Testis (tissue), 2 donors: ENCODE measurements at regions not wholly inside any gene's neighbourhood (a gene's known extent, or its start where the extent isn't known, plus 50 kb on each side); places are given as distances from the start of the nearest gene placed in this dataset.

Source experiments
- POLR2A ChIP-seq: fragments of 450-650 bp; IDR thresholded peaks from one replicate; pipeline ENCODE4 v1.6.1; 2017; ENCODE audit warnings: antibody characterized with exemption, mild to moderate bottlenecking, moderate library complexity
- TF ChIP-seq, protein P1 (sequence below), 3 experiments: fragments of 450-650 bp in 2 of 3; fragments of 200-600 bp in 1 of 3; sonication (generic) in 1 of 3; IDR thresholded peaks; one replicate each; pipeline ENCODE4 v1.5.1; 2016 to 2019; ENCODE audit warnings: antibody characterized with exemption in 3 of 3, mild to moderate bottlenecking in 2 of 3, moderate library complexity in 1 of 3

DNA sequence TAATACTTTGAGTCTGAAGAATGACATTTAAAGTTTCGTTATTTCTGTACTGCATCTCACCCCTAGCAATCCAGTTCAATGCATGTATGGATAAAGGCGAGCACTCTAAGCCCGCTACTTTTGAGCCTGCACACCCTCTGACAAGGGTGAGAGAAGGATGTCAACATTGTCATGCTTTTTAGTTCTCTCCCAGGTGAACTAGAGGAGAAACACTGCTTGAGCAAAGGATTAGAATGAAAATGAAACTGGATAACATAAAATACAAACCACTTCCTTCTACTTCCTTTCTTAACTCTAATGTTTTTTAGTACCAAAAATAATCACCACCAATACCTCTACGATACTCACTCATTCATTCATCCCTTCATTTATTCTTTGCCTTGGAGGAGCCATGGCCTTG is 588.7 kb upstream of the NR2F2 start:
- TF ChIP-seq, protein P1, sequence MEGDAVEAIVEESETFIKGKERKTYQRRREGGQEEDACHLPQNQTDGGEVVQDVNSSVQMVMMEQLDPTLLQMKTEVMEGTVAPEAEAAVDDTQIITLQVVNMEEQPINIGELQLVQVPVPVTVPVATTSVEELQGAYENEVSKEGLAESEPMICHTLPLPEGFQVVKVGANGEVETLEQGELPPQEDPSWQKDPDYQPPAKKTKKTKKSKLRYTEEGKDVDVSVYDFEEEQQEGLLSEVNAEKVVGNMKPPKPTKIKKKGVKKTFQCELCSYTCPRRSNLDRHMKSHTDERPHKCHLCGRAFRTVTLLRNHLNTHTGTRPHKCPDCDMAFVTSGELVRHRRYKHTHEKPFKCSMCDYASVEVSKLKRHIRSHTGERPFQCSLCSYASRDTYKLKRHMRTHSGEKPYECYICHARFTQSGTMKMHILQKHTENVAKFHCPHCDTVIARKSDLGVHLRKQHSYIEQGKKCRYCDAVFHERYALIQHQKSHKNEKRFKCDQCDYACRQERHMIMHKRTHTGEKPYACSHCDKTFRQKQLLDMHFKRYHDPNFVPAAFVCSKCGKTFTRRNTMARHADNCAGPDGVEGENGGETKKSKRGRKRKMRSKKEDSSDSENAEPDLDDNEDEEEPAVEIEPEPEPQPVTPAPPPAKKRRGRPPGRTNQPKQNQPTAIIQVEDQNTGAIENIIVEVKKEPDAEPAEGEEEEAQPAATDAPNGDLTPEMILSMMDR (IDR thresholded peaks at IDR 0.05) = no peak
- TF ChIP-seq POLR2A = no peak
